HG02759 (cell line): ENCODE measurements at regions not wholly inside any gene's neighbourhood (a gene's known extent, or its start where the extent isn't known, plus 50 kb on each side); places are given as distances from the start of the nearest gene placed in this dataset.
"Not testable (repeated sequence)": the region's sequence is repeated elsewhere in the genome, so short reads cannot be mapped to it uniquely, and the experiment has no call there.

ENCODE experiments used
- ATAC-seq: cut with Tn5 transposase; IDR thresholded peaks from one replicate; pipeline ENCODE4 v1.9.1; 2021; ENCODE audit warnings: mild to moderate bottlenecking, moderate library complexity; ENCODE audit not compliant: unreplicated experiment

GRCh38 chr11:49326651-49327050 is 118.2 kb upstream of the FOLH1 start:
- ATAC-seq: not testable (repeated sequence)

- no peak for ATAC-seq
Measured at GRCh38 chr11:49316180-49316579, 107.8 kb upstream of the FOLH1 start.

DNA sequence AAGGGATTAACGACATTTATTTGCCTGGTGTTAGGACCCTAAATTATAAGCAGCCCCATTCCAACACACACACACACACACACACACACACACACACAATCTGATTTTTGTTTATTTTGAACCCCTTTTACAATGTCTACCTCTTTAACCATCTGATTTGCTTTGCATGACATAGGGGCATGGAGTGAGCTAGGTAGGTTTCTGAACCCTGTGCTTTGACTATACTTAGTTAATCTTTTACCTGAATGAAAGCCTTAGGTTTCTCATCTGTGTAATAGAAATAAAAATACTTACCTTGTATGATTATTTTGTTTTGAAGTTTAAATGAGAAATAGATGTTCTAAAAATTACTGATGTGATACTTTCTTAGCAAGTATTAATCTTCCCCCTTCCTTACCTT is 94.7 kb upstream of the FOLH1 start:
- ATAC-seq: no peak

DNA sequence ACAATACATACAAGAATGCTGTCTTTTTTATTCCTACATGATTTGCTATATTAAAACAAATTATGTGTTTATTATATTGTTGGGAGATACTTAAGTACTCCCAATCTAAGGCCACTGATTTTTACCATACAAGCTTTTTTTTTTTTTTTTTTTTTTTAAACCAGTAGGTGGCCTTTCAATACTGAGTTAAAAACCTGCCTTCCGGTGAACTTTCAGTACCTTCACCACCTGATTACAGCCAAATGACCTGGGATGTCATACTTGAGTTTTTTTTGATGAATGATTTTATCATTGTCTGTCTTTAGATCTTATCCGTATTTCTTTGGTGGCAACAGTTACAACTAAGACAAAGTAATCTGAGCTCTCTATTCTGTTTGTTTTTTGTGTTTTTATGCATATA is 94.0 kb upstream of the FOLH1 start:
- ATAC-seq: no peak

DNA sequence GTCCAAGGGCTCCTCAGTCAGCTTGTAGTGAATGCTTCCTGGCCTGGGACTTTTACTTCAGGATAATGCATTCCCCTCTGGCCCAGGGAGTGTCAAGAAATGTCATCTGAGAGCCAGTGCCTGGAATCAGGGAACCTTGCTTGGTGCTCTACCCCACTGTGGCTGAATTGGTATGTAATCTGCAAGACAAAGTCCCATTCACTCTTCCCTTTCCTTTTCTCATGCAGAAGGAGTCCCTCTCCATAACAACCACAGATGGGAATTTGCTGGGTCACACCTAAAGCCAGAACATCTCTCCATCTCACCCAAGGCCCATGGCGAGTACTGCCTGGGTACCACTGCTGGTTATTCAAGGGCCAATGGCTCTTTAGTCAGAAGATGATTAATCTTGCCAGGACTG is 89.6 kb upstream of the FOLH1 start:
- ATAC-seq: not testable (repeated sequence)

DNA sequence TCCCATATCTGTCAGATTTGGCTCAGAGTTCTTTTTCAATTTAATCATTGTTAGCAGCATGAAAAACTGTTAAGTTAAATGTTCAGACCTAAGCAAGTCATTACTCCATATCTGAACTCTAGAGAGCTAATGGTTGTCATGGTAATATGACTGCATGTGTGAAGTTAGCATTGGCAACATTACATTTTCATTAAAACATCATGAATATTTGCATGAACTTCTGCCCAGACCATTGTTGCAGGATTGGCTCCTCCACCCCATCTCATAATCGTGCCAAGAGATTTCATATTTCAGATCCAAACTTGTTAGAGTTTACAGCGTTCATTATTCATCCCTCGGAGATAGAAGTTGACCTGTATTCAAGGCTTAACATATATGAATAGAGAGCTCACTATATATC is 75.5 kb upstream of the FOLH1 start:
- not testable (repeated sequence) for ATAC-seq

GRCh38 chr11:49283282-49283681 is 74.9 kb upstream of the FOLH1 start:
- not testable (repeated sequence) for ATAC-seq

GRCh38 chr11:49282125-49282524 is 73.7 kb upstream of the FOLH1 start:
- ATAC-seq: not testable (repeated sequence)

GRCh38 chr11:49277951-49278350 is 69.5 kb upstream of the FOLH1 start:
- not testable (repeated sequence) for ATAC-seq
